RCC 7860 (cell line): ENCODE measurements at regions not wholly inside any gene's neighbourhood (a gene's known extent, or its start where the extent isn't known, plus 50 kb on each side); places are given as distances from the start of the nearest gene placed in this dataset.
"Not testable (repeated sequence)": the region's sequence is repeated elsewhere in the genome, so short reads cannot be mapped to it uniquely, and the experiment has no call there.

Source experiments
- DNase-seq: peaks from one replicate; pipeline ENCODE4 v3.0.0-alpha.2; 2015; ENCODE audit warnings: low spot score
- FAIRE-seq: peaks from 2 replicates; lab custom pipeline; 2012; peaks lifted over from hg19 to GRCh38; lab: Jason Lieb, UNC

GRCh38 chr3:22372292-22373062 is 621.5 kb upstream of the ZNF385D start:
- no peak for FAIRE-seq
- no peak for DNase-seq

DNA sequence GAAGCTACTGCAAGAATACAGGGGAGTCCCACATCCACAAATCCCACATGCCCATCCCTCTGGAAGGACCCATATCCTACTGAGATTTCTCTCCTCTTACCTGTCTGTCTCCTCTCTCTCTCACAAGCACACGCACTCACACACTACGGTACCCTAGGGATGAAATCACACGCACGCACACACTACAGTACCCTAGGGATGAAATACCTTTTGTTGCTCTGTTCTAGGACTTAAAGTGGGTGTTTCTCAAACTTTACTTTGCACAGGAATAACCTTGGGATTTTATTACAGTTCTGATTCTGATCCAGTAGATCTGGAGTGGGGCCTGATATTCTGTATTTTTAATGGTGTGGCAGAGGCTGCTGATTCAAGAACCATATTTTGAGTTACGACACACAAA is 622.2 kb upstream of the ZNF385D start:
- FAIRE-seq (no peak), DNase-seq (no peak)

DNA sequence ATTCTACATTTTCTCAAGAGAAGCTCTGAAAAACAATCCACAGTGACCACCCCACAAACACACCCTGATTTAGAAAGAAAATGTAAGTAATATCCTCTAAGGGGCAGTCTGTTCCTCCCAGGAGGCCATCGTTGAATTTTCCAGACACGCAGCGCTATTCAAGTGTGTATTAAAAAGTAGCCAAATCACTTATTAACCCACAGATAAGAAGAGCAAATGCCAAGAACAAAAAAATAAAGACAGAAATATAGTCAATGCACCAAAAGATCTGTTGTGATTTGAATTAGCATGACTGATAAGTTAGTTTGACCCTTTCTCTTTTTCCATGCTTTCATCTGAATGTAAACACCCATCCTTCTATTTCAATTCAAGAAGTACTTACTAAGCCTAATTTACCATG is 622.8 kb upstream of the ZNF385D start:
- no peak for DNase-seq
- FAIRE-seq: no peak

DNA sequence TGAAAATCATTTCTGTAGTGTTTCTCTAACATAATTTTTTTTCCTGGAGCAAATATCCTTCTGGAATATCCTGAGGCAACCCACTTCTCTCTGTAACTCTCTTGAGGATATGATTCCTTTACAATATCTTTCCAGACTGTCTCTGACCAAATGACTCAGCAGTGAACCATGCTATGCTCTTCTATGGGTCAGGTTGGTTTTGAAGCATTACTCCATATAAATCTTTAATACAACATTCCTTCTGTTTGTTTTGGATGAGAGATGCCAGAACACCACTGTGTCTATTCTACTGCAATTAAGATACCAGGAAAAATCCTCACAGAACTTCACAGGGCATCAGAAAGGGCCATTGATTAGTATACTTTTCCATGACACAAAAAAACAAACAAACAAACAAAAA is 626.4 kb upstream of the ZNF385D start:
- no peak for FAIRE-seq
- DNase-seq: peak; percentile 52

DNA sequence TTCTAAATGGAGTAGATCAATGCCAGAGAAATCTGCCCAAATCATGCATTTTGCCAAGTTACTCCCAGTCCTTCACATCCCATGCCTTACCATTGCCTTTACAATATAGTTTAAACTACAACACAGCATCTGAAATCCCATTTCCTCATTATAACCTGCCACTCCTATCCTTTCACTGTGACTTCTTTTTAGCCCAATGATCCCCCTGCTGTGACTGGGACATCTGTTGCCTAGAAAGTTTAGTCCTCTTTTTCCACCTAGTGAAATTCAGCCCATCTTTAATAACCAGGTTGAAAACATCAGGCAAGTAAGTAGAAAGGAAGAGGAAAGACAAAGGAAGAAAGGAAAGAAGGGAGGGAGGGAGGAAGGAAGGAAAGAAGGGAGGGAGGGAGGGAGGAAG is 627.9 kb upstream of the ZNF385D start:
- DNase-seq (no peak), FAIRE-seq (no peak)

DNA sequence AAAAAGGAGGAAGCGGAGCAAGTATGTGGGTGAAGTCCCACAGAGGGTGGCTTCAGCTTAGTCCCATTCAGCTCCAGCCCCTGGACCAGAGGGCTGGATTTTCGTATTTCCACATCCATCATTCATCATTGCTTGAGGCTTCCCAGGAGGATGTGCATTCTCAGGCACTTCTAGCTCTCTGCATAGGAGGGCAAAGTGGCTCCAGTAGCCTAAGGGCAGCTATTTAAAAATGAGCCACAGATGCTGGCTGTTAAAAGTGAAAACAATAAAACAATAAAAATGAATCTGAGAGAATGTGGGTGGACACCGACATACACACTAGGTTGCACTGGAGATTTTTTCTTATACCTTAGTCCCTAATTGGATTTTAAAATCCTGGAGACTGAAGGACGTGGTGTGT is 629.2 kb upstream of the ZNF385D start:
- DNase-seq: no peak
- FAIRE-seq: no peak

DNA sequence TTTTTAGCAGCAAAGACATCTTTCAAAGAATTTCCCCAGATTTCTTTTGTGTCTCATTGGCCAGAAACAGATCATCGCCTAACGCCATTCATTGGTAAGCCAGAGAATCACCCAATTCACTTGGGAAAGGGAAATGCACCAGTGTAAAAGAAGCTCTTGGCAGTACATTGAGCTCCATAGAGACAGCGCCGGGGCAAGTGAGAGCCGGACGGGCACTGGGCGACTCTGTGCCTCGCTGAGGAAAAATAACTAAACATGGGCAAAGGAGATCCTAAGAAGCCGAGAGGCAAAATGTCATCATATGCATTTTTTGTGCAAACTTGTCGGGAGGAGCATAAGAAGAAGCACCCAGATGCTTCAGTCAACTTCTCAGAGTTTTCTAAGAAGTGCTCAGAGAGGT is 630.6 kb upstream of the ZNF385D start:
- not testable (repeated sequence) for DNase-seq, FAIRE-seq

DNA sequence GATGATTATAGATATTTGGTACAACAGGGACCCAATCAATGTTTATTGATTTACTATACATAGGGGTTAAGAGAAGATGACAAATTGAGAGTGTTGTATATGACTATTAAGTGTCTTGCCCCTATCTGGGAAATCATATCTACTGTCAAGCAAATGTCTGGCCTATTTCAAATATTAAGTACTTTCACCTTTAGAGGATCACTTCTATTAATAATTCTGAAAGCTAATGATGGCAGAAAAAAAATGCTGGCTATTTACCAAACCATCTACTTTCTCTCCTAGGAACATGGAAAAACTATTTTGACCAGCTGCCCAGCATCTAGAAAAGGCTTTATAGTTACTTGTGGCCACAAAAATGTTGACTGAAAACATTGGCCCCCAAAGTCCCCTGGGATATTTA is 632.3 kb upstream of the ZNF385D start:
- FAIRE-seq (no peak), DNase-seq (no peak)

GRCh38 chr3:22386107-22386506 is 635.1 kb upstream of the ZNF385D start:
- DNase-seq (no peak), FAIRE-seq (no peak)

- FAIRE-seq (no peak), DNase-seq (no peak)
Measured at GRCh38 chr3:22392286-22392685, 641.3 kb upstream of the ZNF385D start.

DNA sequence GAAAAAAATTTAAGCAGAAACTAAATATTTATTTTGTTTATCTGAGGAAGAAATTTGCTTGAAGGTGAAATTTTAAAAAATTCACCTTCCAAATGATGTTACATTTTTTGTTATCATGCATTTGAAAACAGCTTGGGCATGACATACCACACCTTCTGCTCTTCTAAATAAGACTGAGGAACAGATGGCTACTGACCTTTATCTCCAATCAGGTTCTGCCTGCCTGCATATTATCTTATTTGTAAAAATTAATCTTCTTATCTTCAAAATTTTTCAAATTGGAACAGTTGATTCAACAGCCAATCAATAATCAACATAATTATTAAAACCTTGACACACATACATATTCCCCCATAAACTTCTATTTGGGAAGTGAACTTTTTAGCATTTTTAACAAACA is 641.8 kb upstream of the ZNF385D start:
- no peak for FAIRE-seq
- no peak for DNase-seq

DNA sequence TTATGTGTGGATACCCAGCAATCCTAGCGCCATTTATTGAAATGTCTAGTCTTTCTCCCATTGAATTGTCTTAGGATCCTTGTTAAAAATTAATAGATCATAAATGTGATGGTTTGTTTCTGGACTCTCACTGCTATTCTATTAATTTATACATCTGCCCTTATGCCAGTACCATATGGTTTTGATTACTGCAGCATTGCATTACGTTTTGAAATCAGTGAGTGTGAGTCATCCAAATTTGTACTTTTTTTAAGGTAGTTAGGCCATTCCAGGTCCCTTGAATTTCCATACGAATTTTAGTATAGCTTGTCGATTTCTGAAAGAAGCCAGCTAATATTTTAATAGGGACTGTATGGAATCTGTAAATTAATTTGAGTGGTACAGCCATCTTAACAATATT is 648.6 kb upstream of the ZNF385D start:
- DNase-seq: no peak
- no peak for FAIRE-seq

DNA sequence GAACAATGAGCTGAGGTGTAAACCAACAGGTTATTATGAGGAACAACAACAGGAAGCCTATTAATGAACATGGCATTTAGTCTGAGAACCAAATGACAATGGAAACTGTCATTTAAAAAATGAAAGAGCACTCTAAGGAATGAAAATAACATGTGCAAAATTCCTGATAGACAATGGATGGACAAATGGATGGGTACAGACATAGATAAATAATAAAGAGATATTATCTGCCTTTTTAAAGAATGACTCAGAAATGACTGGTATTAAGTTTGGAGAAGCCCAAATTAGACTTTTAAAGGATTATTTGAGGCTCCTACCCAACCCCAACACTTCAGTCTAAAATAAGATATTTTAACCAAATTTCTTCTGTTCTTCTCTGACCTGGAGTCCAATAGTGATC is 650.5 kb upstream of the ZNF385D start:
- DNase-seq: no peak
- FAIRE-seq: no peak

- DNase-seq (no peak), FAIRE-seq (no peak)
Measured at GRCh38 chr3:22414239-22414638, 663.2 kb upstream of the ZNF385D start.

GRCh38 chr3:22416838-22417446 is 665.9 kb upstream of the ZNF385D start:
- not testable (repeated sequence) for DNase-seq, FAIRE-seq

- DNase-seq (no peak), FAIRE-seq (no peak)
Measured at GRCh38 chr3:22419261-22419660, 668.3 kb upstream of the ZNF385D start.

GRCh38 chr3:22421589-22421988 is 670.6 kb upstream of the ZNF385D start:
- FAIRE-seq (no peak), DNase-seq (no peak)

DNA sequence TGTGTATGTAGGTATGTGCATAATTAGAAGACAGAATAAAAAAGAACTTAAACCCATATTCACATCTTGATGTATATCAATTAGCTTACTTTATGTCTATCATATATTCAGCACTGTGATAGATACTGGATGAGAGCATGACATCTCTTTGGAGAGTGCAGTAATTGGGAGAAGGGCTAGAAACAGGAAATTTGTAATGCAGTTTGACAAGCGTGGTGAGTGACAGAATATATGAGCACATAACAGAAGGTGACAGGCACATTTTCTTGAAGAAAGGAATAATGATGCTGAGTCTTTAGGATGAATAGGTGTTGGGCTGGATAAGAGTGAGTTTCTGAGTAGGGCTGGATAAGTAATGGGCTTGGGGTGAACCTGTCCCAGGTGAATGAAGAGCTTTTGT is 680.3 kb upstream of the ZNF385D start:
- no peak for DNase-seq
- FAIRE-seq: no peak

- FAIRE-seq (no peak), DNase-seq (no peak)
Measured at GRCh38 chr3:22439626-22440025, 688.6 kb upstream of the ZNF385D start.

DNA sequence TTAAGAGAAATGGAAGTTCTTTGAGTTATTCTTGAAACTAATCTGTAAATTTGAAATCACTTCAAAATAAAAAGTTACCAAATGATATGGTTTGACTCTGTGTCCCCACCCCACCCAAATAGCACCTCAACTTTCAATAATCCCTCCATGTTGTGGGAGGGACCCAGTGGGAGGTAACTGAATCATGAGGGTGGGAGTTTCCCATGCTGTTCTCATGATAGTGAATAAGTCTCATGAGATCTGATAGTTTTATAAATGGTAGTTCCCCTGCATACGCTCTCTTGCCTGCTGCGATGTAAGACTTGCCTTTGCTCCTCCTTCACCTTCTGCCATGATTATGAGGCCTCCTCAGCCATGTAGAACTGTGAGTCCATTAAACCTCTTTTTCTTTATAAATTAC is 690.7 kb upstream of the ZNF385D start:
- FAIRE-seq (no peak), DNase-seq (no peak)

DNA sequence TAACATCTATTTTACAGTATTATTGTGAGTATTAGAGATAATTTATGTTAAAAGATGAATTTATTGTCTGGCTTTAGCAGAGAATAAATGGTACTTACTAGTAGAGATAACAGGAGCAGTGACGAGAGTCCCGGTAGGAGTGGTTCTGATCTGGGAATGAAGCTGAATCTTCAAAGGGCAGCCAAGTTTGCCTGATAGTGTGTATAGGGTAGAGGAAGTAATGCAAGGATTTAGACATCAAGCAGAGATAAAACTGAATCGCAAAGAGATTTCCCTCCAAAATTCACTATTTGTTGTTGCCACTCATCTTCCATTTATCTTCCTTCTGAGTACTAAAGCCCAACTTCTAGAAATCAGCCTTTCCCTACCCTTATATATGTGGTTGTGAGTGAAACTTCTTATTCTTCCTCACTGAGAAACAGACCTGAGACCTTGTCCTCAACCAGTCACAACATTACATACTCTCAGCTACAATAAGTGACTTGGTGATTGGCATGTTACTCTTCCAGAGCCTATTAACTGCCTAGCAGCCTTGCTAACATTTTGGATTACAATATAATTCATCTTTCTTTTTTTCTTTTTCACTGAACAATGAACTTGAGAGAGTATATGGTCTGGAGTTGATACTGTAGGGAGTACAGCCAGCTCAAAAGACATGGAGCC is 692.7 kb upstream of the ZNF385D start:
- DNase-seq (no peak), FAIRE-seq (no peak)

DNA sequence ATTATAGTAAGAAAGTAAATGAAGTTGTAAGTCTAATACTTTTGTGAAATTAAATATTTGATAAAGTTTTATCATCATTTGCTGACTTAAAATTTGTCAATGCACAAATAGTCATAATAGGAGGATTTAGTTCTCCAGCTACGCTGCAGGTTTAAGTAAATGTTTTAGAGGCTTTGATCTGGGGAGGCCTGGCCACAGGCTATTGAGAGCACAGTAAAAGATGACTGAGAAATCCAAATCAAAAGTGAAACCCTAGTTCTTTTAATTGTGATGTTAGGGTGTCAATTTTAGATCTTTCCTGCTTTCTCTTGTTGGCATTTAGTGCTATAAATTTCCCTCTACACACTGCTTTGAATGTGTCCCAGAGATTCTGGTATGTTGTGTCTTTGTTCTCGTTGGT is 694.3 kb upstream of the ZNF385D start:
- not testable (repeated sequence) for DNase-seq, FAIRE-seq
